Ecto neural progenitor cell (in vitro differentiated cells): ENCODE measurements at regions not wholly inside any gene's neighbourhood (a gene's known extent, or its start where the extent isn't known, plus 50 kb on each side); places are given as distances from the start of the nearest gene placed in this dataset.

ENCODE experiments used
- DNase-seq: peaks from one replicate; pipeline ENCODE4 v3.0.0-alpha.2; 2018; ENCODE audit warnings: low spot score

DNA sequence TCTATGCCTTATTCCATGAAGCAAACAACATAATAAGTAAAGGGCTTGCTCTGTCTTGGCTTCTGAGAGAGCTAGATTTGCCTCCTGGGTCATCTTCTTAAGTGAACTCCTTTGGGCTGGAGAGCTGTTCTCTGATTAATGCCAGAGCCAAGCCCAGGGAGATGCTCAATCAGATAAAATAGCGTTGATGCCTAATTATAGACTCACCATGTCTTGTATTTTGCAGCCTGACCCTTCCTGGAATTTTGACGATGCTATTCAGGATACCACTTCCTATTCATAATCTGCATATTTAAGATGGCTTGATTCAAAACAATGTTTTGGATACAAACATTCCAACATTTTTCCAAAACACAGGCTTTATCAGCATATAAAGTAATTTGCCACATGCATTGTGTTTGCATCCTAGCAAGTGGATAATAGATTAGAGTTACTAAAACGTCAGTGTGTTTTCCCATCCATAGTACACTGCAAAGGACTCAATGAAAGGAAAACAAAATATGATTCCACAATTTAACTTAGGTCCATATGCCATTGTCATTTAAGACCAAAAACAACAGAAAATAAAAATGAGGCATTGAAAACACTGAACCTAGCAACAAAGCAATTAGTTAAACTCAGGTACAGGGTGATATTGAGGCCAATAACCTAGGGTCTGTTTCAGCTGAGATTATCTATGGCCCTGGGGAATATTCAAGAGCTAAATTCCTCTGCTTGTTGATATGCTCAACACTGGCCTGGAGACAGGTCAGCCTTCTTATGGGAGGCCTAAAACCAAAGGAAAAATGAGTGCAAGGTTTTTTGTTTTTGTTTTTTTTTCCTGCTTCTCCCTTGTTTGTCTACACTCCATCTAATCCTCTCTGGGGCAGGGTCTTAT, 184.2 kb upstream of the FOXN3 start:
- no peak for DNase-seq

DNA sequence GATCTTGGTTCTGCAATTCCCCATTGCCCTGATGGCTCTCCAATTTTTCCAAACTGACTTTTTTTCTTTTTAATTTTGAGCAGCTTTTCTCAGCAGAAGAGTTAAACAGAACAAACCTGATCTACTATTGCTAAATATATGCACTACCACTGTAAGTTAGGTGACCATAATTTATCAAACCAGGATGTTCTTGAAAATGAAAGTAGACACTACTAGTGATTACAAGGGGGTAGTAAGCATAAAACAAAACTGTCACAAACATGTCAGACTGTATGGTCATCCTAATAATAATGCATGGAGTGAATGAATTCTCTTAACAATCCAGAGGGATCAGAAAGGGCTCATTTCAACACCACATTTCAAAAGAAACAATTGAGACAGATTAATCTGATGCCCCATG, 183.0 kb upstream of the FOXN3 start:
- DNase-seq = no peak

DNA sequence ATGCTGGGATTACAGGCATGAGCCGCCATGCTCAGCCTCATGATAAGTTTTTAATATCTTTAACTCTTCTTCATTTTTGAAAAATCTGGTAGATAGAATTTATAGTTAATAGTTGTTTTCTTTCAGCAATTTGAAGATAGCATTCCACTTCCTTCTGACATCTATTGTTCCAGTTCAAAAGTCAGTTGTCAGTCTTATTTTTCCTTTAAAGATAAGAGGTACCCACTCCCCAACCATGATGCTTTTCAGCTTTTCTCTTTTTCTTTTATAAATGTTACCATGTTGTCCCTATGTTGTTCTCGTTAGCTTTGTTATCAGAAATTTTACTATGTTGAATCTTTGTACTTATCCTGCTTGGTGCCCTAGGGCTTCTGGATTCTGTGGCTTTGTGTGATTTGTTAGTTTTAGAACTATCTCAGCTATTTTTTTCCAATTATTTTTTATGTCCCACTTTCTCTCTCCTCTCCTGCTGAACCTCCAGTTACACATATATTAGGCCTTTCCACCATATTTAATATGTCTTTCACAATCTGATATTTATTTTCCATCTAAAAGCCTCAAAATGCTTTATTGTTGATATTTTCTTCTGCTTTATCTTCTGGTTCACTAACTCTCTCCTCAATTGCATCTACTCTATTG, 181.6 kb upstream of the FOXN3 start:
- no peak for DNase-seq

DNA sequence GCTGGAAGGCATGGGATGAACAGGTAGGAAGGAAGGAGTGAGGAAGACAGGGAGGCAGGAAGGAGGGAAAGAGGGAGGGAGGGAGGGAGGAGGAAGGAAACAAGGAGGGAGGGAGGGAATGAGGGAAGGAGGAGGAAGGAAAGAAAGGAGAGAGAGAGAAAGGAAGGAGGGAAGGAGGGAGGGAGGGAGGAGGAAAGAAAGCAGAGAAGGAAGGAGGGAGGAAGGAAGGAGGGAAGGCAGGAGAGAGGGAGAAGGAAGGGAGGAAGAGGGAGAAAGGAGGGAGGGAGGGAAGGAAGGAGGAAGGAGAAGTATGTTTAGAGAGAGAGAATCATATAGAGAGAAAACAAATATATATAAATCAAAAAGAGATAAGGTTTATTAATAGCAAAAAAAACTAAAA, 175.9 kb upstream of the FOXN3 start:
- no peak for DNase-seq

DNA sequence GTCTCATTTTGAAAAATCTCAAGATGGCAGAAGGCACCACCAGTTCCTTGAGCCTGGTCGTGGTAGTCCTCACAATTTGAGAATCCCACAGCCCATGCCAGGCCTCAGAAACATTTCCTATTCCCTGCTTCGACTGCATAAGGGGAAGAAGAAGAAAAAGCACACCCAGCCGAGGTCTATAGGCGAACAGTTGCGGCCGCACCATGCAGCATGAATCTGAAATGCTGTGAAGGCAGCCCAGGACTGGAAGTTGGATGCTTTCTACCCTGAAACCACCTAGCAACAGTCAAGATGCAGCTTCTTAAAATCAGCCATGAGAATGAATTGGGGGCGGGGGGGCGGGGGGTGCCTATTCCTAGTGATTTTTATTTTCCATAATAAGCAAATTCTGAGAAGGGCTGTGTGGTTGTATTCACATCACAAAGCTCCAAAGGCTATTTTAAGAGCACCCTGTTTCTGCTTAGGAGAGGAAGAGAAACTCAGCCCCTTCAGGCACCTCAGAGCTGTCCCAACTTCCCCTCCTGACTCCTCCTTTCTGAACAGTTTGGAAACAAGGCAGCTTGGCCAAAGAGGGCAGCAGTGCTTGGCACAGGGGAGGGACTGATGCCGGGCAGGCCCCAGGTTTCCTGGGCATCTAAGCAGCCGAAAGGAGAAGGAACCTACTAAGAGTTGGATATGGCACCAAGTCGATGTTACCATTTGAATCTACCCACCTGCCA, 172.5 kb upstream of the FOXN3 start:
- no peak for DNase-seq

DNA sequence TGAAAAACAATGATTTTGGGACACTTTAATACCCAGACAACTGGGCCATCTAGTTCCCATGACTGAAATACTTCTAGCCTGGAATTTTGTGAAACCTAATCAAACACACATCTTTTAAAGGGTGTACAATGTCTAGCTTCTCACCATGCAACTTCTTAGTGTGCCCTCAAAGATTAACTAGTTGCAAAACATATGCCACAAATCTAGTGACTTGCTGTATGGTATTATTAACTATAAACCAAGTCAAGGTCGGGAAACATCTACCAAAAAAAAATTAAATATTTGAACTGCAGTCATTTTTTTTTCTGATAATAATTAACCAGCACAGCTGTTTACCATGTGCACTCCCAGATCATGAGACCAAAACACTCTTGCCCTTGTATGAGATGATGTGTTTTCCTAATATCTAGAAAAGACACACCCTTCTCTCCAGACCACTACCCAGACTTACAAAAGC, 171.8 kb upstream of the FOXN3 start:
- no peak for DNase-seq

DNA sequence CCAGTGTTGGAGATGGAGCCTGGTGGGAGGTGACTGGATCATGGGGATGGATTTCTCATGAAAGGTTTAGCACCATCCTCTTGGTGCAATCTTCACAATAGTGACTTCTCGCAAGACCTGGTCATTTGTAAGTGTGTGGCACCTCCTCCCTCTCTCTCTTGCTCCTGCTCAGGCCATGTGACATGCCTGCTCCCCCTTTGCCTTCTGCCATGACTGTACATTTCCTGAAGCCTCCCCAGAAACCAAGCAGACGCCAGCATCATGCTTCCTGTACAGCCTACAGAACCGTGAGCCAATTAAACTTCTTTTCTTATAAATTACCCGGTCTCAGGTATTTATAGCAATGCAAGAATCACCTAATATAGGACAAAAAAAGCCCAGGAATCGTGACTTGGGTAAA, 171.0 kb upstream of the FOXN3 start:
- no peak for DNase-seq

DNA sequence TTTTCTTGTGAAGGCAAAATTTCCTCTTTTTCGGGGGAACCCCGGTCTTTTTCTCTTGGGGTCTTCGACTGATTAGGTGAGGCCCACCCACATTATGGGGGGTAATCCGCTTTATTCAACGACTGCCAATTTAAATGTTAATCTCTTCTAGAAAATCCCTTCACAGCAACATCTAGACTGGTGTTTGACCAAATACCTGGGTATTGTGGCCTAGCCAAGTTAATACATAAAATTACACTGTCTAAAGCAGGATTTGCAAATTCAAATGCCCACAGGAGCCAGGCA, 170.0 kb upstream of the FOXN3 start:
- no peak for DNase-seq

DNA sequence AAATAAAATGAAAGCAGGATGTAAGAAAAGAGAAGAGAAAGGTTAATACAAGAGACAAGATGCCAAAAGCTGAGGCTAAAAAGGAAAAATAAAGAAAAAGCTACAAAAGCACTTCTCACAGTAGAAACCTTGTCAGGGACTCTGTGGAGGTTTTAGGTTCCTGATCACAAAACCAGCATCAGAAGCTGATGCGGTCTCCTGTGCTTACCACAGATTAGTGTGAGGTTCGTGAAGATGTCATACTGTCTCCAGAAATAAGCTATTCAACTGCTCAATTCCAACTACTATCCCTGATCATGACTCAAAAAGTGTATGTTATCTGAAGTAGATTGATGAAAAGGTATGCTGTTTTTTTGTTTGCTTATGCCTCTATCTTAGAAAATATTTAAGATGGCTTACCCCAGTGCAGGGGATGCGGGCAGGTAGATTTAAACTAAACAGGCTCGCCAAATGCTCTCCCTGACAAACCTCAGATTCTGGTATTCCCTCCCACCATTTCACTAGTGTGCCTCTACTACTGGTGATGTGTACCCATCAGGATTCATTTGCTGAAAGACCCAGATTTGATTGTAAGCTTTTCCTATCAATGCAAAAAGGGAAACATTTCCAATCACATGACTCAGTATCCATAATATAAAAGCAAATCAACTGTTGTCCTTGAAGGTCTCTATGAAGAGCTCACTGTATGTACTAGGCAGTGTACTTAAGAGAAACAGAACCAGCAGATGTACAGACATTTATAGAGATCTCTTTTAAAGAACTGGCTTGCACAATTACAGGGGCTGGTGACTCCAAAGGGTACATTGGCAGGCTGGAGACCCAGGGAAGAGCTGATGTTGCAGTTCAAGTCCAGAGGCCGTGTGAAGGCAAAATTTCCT, 169.5 kb upstream of the FOXN3 start:
- DNase-seq = no peak

- DNase-seq = no peak
These were observed 161.1 kb upstream of the FOXN3 start for GRCh38 chr14:89578156-89578555.

DNA sequence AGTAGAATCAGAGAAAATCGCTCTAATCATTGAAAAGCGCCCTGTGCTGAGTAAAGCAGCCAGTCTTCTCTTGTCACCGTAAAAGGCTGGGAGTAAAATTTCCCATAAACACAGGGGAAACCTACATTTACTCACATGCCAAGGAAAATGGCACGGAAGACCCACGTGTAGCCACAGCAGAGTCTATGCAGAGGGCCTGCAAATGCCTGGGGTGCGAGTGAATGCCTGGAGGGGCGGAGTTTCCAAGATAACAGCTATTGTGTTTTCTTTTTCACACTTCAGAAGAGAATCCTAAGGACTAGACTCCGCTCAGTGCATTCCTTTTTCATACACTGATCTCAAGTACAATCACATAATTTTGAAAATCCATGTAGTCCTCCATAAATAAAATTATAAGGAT, 159.9 kb upstream of the FOXN3 start:
- no peak for DNase-seq

DNA sequence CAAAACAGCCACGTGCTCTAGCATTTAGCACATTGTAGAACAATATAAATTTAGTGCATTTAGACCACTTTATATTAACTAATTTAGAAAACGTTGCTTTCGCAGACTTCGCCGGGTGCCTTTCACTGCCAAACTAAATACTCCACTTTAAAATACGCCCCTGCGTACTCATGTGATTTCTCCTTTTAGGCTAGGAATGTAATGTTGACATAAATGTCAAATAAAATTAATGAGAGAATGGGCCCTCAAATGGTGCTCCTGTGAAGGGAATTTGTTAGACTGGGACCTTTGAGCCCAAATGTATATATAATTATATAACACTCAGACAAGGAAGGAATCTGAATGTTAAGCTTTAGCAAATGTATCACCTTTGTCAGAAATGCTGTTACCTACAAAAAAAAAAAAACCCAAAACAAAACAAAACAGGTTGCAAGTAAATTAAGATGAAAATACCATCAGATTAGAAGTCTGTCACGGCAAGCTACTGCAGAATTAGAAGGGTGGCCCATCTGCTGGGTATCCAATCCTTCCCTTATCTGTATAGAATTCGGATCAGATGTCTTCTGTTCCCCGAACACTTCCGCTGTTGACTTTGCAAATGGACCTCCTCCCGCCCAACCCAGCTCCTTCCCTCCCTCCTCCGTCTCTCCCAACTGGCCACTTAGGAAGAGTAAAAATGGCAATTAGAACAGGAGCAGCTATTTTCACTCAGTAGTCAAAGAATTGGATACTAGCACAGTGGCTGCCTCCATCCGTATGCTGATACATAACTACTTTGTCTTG, 159.3 kb upstream of the FOXN3 start:
- DNase-seq = no peak

GRCh38 chr14:89575386-89576061, 158.5 kb upstream of the FOXN3 start:
- no peak for DNase-seq

GRCh38 chr14:89574420-89574819, 157.4 kb upstream of the FOXN3 start:
- DNase-seq = no peak

DNA sequence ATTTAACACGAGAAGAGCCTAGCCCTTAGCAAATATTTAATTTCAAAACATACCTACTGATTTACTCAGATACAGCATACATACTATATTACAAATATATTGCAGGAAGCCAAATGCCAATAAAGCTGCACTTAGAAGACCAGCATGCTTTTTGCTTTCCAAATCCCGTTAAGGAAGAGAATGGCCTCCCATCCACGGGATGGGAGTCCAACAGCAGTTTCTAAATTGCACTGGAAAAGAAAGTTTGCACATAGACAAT, 156.3 kb upstream of the FOXN3 start:
- DNase-seq = no peak

GRCh38 chr14:89572596-89573398, 155.8 kb upstream of the FOXN3 start:
- DNase-seq = no peak

DNA sequence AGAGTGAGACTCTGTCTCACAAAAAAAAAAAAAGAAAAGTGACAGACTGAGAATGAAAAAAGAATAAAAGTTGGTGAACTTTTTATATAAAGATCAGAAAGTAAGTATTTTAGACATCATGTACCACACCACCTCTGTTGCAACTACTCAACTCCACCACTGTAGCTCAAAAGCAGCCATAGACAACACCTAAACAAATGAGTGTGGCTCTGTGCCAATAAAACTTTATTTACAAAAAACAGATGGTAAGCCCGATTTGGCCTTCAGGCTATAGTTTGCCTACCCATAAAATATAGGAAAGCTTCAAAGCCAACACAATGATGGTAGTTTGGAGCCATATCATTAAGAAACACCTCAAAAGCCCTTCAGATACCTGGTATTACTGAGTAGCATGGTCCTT, 154.5 kb upstream of the FOXN3 start:
- DNase-seq = no peak

GRCh38 chr14:89566644-89567415, 149.8 kb upstream of the FOXN3 start:
- no peak for DNase-seq

- DNase-seq = no peak
These were observed 149.1 kb upstream of the FOXN3 start for GRCh38 chr14:89566180-89566579.

GRCh38 chr14:89565607-89566006, 148.6 kb upstream of the FOXN3 start:
- no peak for DNase-seq
